OCI-LY1 (cell line): ENCODE measurements at regions not wholly inside any gene's neighbourhood (a gene's known extent, or its start where the extent isn't known, plus 50 kb on each side); places are given as distances from the start of the nearest gene placed in this dataset.

Experiments used
- H2AFZ ChIP-seq: fragments of 200-600 bp; sonication (generic), shearing (Covaris generic); 2 replicates; pipeline ENCODE4 v1.6.0; 2014; ENCODE audit warnings: antibody characterized with exemption, mild to moderate bottlenecking, low read length
- H3F3A ChIP-seq: fragments of 200-600 bp; sonication (generic), shearing (Covaris generic); 2 replicates; pipeline ENCODE4 v1.6.0; 2014; ENCODE audit warnings: mild to moderate bottlenecking, antibody characterized with exemption, low read length, moderate library complexity; ENCODE audit not compliant: insufficient read depth
- H3K27ac ChIP-seq: fragments of 200-600 bp; sonication (generic); 2 replicates; pipeline ENCODE4 v1.5.1; 2014; ENCODE audit warnings: low read length, mixed run types, mild to moderate bottlenecking, low read depth; ENCODE audit not compliant: poor library complexity, severe bottlenecking
- H3K27me3 ChIP-seq: fragments of 200-600 bp; sonication (generic); 2 replicates; pipeline ENCODE4 v1.6.0; 2014; ENCODE audit warnings: antibody characterized with exemption, mild to moderate bottlenecking, low read length, moderate library complexity; ENCODE audit not compliant: insufficient read depth
- H3K36me3 ChIP-seq: fragments of 200-600 bp; sonication (generic); 2 replicates; pipeline ENCODE4 v1.6.1; 2014; ENCODE audit warnings: mild to moderate bottlenecking, antibody characterized with exemption, low read length, moderate library complexity, mixed read lengths; ENCODE audit not compliant: insufficient read depth
- H3K4me1 ChIP-seq: fragments of 200-600 bp; sonication (generic); 2 replicates; pipeline ENCODE4 v1.5.1; 2014; ENCODE audit warnings: mild to moderate bottlenecking, low read length, moderate library complexity; ENCODE audit not compliant: insufficient read depth, severe bottlenecking
- H3K4me2 ChIP-seq: fragments of 200-600 bp; sonication (generic), shearing (Covaris generic); 2 replicates; pipeline ENCODE4 v1.6.1; 2014; ENCODE audit warnings: low read length
- H3K4me3 ChIP-seq: fragments of 200-600 bp; sonication (generic); 2 replicates; pipeline ENCODE4 v1.5.1; 2014; ENCODE audit warnings: low read length, low read depth, mild to moderate bottlenecking, mixed read lengths; ENCODE audit not compliant: poor library complexity, severe bottlenecking
- H3K79me2 ChIP-seq: fragments of 200-600 bp; shearing (Covaris generic); 2 replicates; pipeline ENCODE4 v1.6.1; 2016; ENCODE audit warnings: mixed run types, low read length, mixed read lengths; ENCODE audit not compliant: insufficient read depth
- H3K9ac ChIP-seq: fragments of 200-600 bp; sonication (generic), shearing (Covaris generic); 2 replicates; pipeline ENCODE4 v1.6.1; 2014; ENCODE audit warnings: mild to moderate bottlenecking, low read length, mixed read lengths
- H3K9me2 ChIP-seq: fragments of 200-600 bp; sonication (generic), shearing (Covaris generic); 2 replicates; pipeline ENCODE4 v1.6.1; 2014; ENCODE audit warnings: low read depth, mild to moderate bottlenecking, low read length, mixed read lengths
- H3K9me3 ChIP-seq: fragments of 200-600 bp; shearing (Covaris generic); 2 replicates; pipeline ENCODE4 v1.6.1; 2014; ENCODE audit warnings: low read length, mixed read lengths
- H4K20me1 ChIP-seq: fragments of 200-600 bp; sonication (generic), shearing (Covaris generic); 2 replicates; pipeline ENCODE4 v1.6.0; 2016; ENCODE audit warnings: mild to moderate bottlenecking, low read length; ENCODE audit not compliant: insufficient read depth
- EZH2 ChIP-seq: fragments of 200-600 bp; sonication (generic), shearing (Covaris generic); IDR thresholded peaks from 2 replicates; pipeline ENCODE4 v1.8.0; 2017; ENCODE audit warnings: borderline replicate concordance, mixed run types, mild to moderate bottlenecking, antibody characterized with exemption, low read length, moderate library complexity, mixed read lengths
- TF ChIP-seq, protein P1 (sequence below): fragments of 200-600 bp; sonication (generic), shearing (Covaris generic); IDR thresholded peaks from 2 replicates; pipeline ENCODE4 v1.5.1; 2017; ENCODE audit warnings: mild to moderate bottlenecking, antibody characterized with exemption, low read length, moderate library complexity, mixed read lengths

DNA sequence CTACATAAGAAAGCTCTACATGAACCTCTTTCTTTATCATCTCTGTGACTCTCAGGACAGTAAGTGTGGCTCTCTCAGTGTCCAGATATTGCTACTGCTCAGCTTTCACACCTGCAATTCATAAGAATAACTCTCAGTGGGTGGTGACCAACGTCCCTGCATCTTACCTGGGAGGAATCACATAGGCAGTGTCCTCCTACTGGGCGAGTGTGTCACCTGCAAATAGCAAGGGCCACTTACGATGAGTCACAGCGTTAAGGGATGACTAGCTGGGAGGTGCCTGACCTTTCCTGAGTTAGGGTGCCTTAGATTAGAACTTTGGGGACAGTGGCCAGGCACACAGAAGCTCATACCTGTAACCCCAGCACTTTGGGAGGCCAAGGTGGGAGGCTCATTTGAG is 90.8 kb upstream of the C3orf80 start:
- Histone ChIP-seq H3K4me1 (no peaks in the 10 kb centered on the region), H3K79me2 (no peaks in the 10 kb centered on the region), H2AFZ (no peak overlapping the region), H4K20me1 (no peaks in the 10 kb centered on the region), H3K27me3 (no peaks in the 10 kb centered on the region), H3F3A (no peaks in the 10 kb centered on the region), H3K9me3 (no peaks in the 10 kb centered on the region), H3K9ac (no peak overlapping the region), H3K4me2 (no peak overlapping the region), H3K36me3 (no peaks in the 10 kb centered on the region), H3K27ac (no peak overlapping the region), H3K9me2 (no peaks in the 10 kb centered on the region), H3K4me3 (no peak overlapping the region)
- TF ChIP-seq EZH2 = no peak
- TF ChIP-seq, protein P1, sequence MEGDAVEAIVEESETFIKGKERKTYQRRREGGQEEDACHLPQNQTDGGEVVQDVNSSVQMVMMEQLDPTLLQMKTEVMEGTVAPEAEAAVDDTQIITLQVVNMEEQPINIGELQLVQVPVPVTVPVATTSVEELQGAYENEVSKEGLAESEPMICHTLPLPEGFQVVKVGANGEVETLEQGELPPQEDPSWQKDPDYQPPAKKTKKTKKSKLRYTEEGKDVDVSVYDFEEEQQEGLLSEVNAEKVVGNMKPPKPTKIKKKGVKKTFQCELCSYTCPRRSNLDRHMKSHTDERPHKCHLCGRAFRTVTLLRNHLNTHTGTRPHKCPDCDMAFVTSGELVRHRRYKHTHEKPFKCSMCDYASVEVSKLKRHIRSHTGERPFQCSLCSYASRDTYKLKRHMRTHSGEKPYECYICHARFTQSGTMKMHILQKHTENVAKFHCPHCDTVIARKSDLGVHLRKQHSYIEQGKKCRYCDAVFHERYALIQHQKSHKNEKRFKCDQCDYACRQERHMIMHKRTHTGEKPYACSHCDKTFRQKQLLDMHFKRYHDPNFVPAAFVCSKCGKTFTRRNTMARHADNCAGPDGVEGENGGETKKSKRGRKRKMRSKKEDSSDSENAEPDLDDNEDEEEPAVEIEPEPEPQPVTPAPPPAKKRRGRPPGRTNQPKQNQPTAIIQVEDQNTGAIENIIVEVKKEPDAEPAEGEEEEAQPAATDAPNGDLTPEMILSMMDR = no peak

DNA sequence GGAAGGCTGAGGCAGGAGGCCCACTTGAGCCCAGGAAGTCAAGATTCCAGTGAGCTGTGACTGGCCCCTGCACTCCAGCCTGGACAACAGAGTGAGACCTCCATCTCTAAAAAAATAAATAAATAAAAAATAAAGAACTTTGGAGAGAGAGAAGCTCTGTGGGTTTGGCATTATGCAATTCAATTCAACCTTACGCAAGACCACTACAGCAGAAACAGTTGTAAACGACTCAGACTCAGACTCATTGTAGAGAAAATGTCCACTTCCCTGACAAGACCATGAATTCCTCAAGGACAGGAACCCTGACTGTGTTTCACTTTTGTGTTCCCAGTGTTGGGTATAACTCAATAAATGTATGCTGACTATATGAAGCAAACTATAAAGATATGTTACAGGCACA is 90.3 kb upstream of the C3orf80 start:
- Histone ChIP-seq H3F3A (no peaks in the 10 kb centered on the region), H3K4me3 (no peak overlapping the region), H3K79me2 (no peaks in the 10 kb centered on the region), H3K27me3 (no peaks in the 10 kb centered on the region), H4K20me1 (no peaks in the 10 kb centered on the region), H2AFZ (no peak overlapping the region), H3K9ac (no peak overlapping the region), H3K9me2 (no peaks in the 10 kb centered on the region), H3K9me3 (no peaks in the 10 kb centered on the region), H3K36me3 (no peaks in the 10 kb centered on the region), H3K4me1 (no peaks in the 10 kb centered on the region), H3K27ac (no peak overlapping the region), H3K4me2 (no peak overlapping the region)
- TF ChIP-seq, protein P1 = no peak
- no peak for TF ChIP-seq EZH2

DNA sequence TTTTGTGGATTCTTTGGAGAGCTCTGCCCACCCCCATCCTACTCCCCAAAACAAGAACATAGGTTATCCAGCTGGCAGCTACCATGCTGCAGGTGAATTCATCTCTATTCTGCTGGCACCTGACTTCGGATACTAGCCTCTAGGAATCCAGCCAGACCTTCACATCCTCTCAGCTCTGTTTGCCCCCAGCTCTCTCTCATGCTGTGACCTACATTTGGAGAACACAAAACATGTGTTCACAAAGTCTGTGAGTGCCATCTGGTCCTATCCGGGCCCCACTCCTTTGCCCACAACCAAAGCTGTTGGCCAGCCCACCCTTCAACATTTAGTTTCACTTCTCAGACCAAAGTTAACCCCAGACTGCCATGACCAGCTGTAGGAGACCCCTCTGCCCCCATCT is 89.4 kb upstream of the C3orf80 start:
- no peaks in the 10 kb centered on the region for H3K36me3 ChIP-seq
- no peak overlapping the region for H3K4me3 ChIP-seq
- H3K9ac ChIP-seq = no peak overlapping the region
- no peaks in the 10 kb centered on the region for H3K27me3 ChIP-seq
- H3K79me2 ChIP-seq = no peaks in the 10 kb centered on the region
- H4K20me1 ChIP-seq = no peaks in the 10 kb centered on the region
- no peak overlapping the region for H3K27ac ChIP-seq
- no peak for TF ChIP-seq EZH2
- TF ChIP-seq, protein P1 = no peak
- no peaks in the 10 kb centered on the region for H3K9me2 ChIP-seq
- H2AFZ ChIP-seq = no peak overlapping the region
- H3K9me3 ChIP-seq = no peaks in the 10 kb centered on the region
- H3F3A ChIP-seq = no peaks in the 10 kb centered on the region
- no peaks in the 10 kb centered on the region for H3K4me1 ChIP-seq
- no peak overlapping the region for H3K4me2 ChIP-seq
